BE2C (cell line): ENCODE measurements at regions not wholly inside any gene's neighbourhood (a gene's known extent, or its start where the extent isn't known, plus 50 kb on each side); places are given as distances from the start of the nearest gene placed in this dataset.

ENCODE experiments used
- DNase-seq: peaks from one replicate; pipeline ENCODE4 v3.0.0-alpha.2; 2020
- H3K27me3 ChIP-seq: fragments of 250-450 bp; sonication (Bioruptor Pico); 2 replicates; pipeline ENCODE4 v1.5.1; 2020; ENCODE audit warnings: mild to moderate bottlenecking
- H3K36me3 ChIP-seq: fragments of 250-450 bp; sonication (Bioruptor Pico); 2 replicates; pipeline ENCODE4 v1.5.1; 2020; ENCODE audit warnings: mild to moderate bottlenecking
- H3K4me1 ChIP-seq: fragments of 250-450 bp; sonication (Bioruptor Pico); 2 replicates; pipeline ENCODE4 v1.5.1; 2020
- H3K4me3 ChIP-seq: 2 replicates; pipeline ENCODE4 v1.5.1; 2011; ENCODE audit warnings: low read depth, low read length
- H3K9me3 ChIP-seq: fragments of 250-450 bp; sonication (Bioruptor Pico); 2 replicates; pipeline ENCODE4 v1.5.1; 2020
- CTCF ChIP-seq: IDR thresholded peaks from 2 replicates; pipeline ENCODE4 v1.5.1; 2012; ENCODE audit warnings: mild to moderate bottlenecking, low read depth, low read length

GRCh38 chr4:22019676-22020075, 71.1 kb upstream of the KCNIP4 start:
- H3K27me3 ChIP-seq, result no peaks in the 10 kb centered on the region
- no peaks in the 10 kb centered on the region for H3K4me1 ChIP-seq
- no peak for TF ChIP-seq CTCF
- DNase-seq, result no peak
- no peak overlapping the region for H3K4me3 ChIP-seq
- no peaks in the 10 kb centered on the region for H3K9me3 ChIP-seq
- H3K36me3 ChIP-seq, result no peaks in the 10 kb centered on the region

- DNase-seq, result no peak
- Histone ChIP-seq H3K9me3 (no peaks in the 10 kb centered on the region), H3K4me3 (no peak overlapping the region), H3K27me3 (no peaks in the 10 kb centered on the region), H3K36me3 (no peaks in the 10 kb centered on the region), H3K4me1 (no peaks in the 10 kb centered on the region)
- TF ChIP-seq CTCF, result no peak
Observed at GRCh38 chr4:22014222-22014741, 65.7 kb upstream of the KCNIP4 start.

GRCh38 chr4:22003878-22004277, 55.3 kb upstream of the KCNIP4 start:
- Histone ChIP-seq H3K4me3 (no peak overlapping the region), H3K36me3 (no peaks in the 10 kb centered on the region), H3K27me3 (no peaks in the 10 kb centered on the region), H3K4me1 (no peaks in the 10 kb centered on the region), H3K9me3 (no peaks in the 10 kb centered on the region)
- TF ChIP-seq CTCF, result no peak
- no peak for DNase-seq
